AG10803 (cell line): ENCODE measurements at regions not wholly inside any gene's neighbourhood (a gene's known extent, or its start where the extent isn't known, plus 50 kb on each side); places are given as distances from the start of the nearest gene placed in this dataset.

ENCODE experiments used
- DNase-seq: peaks from one replicate; pipeline ENCODE4 v3.0.0; 2010; ENCODE audit warnings: low read depth
- H3K4me3 ChIP-seq: 2 replicates; pipeline ENCODE4 v1.5.1; 2011; ENCODE audit warnings: mild to moderate bottlenecking, low read length, control low read depth
- TF ChIP-seq, protein P1 (sequence below): conservative IDR thresholded peaks from 2 replicates; pipeline ENCODE4 v1.5.1; 2011; ENCODE audit warnings: mild to moderate bottlenecking, low read length, control low read depth, inconsistent platforms

DNA sequence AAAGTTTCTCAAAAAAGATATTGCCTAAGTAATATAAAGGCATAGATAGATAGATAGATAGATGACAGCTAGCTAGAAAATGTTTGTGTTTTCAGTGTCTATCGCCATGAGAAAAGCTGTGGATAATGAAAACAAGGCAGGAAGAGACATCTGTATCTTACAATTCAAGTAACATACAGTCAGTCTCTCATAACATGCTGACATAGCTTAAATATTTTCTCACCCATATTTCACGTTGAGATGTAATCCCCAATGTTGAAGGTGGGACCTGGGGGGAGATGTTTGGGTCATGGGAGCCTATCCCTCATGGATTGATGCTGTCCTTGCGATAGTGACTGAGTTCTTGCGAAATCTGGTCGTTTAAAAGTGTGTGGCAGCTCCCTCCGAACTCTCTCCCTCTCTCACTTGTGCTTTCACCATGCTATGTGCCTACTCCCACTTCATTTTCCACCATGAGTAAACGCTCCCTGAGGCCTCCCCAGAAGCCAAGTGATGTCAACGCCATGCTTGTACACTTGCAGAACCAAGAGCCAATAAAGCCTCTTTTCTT is 856.8 kb upstream of the ADAMTS5 start:
- no peak for DNase-seq
- no peak overlapping the region for H3K4me3 ChIP-seq
- TF ChIP-seq, protein P1, sequence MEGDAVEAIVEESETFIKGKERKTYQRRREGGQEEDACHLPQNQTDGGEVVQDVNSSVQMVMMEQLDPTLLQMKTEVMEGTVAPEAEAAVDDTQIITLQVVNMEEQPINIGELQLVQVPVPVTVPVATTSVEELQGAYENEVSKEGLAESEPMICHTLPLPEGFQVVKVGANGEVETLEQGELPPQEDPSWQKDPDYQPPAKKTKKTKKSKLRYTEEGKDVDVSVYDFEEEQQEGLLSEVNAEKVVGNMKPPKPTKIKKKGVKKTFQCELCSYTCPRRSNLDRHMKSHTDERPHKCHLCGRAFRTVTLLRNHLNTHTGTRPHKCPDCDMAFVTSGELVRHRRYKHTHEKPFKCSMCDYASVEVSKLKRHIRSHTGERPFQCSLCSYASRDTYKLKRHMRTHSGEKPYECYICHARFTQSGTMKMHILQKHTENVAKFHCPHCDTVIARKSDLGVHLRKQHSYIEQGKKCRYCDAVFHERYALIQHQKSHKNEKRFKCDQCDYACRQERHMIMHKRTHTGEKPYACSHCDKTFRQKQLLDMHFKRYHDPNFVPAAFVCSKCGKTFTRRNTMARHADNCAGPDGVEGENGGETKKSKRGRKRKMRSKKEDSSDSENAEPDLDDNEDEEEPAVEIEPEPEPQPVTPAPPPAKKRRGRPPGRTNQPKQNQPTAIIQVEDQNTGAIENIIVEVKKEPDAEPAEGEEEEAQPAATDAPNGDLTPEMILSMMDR = no peak

DNA sequence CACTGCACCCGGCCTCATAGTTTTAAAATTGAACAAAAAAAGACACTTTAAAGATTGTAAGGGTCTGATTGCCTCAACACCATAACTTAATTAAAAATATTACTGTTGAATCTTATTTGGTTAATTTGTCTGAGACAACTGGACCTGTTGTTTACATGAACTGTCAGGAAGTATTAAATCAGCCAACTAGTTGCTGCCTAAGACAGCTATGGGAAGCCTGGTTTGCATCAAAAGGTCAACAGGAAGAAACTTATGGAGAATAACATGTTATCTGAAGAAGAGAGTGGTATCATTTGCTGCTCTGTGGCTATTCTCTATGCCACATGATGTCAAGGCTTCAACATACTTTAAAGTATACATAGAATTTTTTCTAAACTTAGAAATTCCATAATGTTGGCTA is 853.5 kb upstream of the ADAMTS5 start:
- TF ChIP-seq, protein P1 = no peak
- no peak overlapping the region for H3K4me3 ChIP-seq
- DNase-seq = no peak

DNA sequence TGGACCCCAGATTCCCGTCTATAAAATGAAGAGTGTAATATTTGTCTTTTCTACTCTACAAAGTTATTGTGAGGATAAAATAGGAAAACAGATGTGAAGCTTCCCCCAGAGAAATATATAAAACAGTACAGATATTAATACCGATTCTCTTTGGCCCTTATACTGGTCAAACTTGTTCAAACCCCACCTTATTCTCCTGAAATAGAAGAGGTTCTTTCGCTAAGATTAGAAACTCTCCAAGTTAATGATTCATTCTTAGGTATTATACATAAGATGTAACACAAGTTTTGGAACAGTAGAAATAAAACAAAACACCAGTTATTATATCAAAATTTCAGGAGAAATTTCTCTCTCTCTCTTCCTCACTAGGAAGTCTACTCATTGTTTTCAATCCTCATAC is 852.4 kb upstream of the ADAMTS5 start:
- H3K4me3 ChIP-seq = no peak overlapping the region
- TF ChIP-seq, protein P1 = no peak
- no peak for DNase-seq

DNA sequence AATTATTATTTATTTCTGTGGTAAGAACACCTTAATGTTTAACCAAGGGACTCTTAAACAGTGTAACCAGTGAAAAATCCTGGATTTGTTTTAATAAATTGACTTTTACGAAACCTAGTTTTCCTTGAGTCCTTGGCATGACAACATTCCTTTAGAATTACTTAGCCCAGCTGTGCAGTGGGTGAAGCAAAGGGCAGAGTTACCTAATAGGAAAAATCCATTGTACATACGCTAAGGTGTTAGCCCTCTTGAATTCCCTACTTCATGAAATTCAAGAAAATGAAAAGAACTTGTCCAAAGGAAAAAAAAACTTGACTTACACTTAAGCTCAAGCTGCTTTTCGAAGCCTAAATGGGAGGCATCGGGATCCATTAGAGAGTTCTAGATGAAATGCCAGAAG is 852.0 kb upstream of the ADAMTS5 start:
- TF ChIP-seq, protein P1 = no peak
- peak; percentile 25 for DNase-seq
- H3K4me3 ChIP-seq = no peak overlapping the region

DNA sequence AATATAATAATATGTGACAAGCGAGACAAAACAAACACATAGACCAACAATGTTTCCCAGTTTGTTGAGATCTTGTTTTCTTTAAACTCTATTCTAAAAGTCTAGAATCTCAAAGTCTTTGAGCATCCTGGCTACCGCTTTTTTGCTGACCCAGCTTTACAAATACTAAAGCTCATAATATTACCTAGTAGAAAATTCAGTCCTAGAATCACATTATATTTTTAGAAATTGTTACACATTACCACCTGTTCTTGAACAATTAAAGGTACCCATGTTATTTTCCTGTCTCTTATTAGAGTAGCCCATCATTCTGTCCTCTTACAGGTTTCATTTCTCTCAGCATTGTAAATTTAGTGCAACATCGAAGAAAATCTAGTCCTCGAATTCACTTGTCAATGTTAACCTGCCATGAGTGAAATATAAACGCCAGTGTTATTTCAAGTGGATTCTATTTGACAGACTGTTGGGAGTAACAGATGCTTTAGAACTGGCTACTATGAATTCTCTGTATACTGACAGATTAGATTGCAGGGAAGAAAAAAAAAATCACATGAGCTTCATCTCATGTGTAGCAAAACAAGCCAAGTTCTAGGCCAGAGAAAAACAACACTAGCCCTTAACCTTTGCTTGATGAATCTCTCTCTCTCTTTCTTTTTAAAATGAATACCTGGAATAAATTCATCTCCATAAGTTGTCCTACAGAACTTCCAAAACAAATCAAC is 851.2 kb upstream of the ADAMTS5 start:
- TF ChIP-seq, protein P1 = no peak

DNA sequence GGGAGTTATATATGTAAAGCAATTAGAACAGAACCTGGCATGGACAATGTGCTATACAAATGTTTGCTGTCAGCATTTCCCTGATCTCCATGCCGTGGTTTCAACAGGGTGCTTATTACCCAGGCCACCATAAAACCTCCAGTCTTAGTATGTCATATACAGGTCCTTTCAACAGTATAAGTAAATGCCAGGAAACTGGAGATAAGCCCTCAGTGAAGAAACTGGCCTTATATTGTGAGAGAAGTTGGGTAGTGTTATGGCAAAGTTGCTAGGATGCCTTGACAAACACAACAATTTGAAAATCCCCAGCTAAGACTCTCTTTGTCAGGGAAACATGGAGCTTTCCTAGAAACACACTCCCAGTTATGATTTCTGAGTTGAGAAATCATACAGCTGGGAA is 850.2 kb upstream of the ADAMTS5 start:
- DNase-seq = peak; percentile 20
- TF ChIP-seq, protein P1 = no peak
- no peak overlapping the region for H3K4me3 ChIP-seq

More for the DNA sequence above, 851.2 kb upstream of the ADAMTS5 start:
- DNase-seq = no peak
- H3K4me3 ChIP-seq = no peak overlapping the region

DNA sequence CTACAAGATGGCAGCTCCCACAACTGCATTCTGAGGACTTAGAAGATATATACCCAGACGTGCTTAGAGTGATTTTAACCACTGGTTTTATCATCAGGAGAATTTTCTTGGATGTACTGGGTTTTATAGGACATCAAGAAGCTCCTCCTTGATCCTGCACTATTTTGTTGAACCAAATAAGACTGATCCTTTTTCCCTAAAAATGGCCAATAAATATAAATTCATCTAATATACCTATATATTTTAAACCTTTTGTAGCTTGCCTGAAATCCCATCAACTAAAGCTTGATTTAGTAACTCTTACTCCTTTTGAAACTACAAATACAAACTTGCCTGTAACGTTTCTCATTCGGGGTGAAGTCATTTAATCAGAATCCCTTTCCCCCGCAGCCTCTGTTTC is 849.4 kb upstream of the ADAMTS5 start:
- TF ChIP-seq, protein P1 = no peak
- H3K4me3 ChIP-seq = no peak overlapping the region
- DNase-seq = no peak
